GM19395 (cell line): ENCODE measurements at regions not wholly inside any gene's neighbourhood (a gene's known extent, or its start where the extent isn't known, plus 50 kb on each side); places are given as distances from the start of the nearest gene placed in this dataset.

ENCODE experiments used
- ATAC-seq: cut with Tn5 transposase; IDR thresholded peaks from one replicate; pipeline ENCODE4 v1.9.1; 2021; ENCODE audit warnings: mild to moderate bottlenecking, moderate library complexity; ENCODE audit not compliant: unreplicated experiment

- no peak for ATAC-seq
Measured at GRCh38 chr3:170734043-170734734, 135.8 kb downstream of the RPL22L1 start.

GRCh38 chr3:170732660-170733245 lies 137.2 kb downstream of the RPL22L1 start:
- ATAC-seq: no peak

- ATAC-seq: no peak
Measured at GRCh38 chr3:170731281-170731680, 138.7 kb downstream of the RPL22L1 start.

- ATAC-seq: no peak
Measured at GRCh38 chr3:170730071-170730812, 139.8 kb downstream of the RPL22L1 start.

GRCh38 chr3:170728181-170728580 lies 141.8 kb downstream of the RPL22L1 start:
- no peak for ATAC-seq

- ATAC-seq: no peak
Measured at GRCh38 chr3:170727754-170728153, 141.9 kb upstream of the SLC7A14 start.

- ATAC-seq: no peak
Measured at GRCh38 chr3:170726976-170727661, 141.2 kb upstream of the SLC7A14 start.

- no peak for ATAC-seq
Measured at GRCh38 chr3:170725285-170725731, 139.4 kb upstream of the SLC7A14 start.

- no peak for ATAC-seq
Measured at GRCh38 chr3:170724599-170725280, 138.9 kb upstream of the SLC7A14 start.

GRCh38 chr3:170723241-170723640 lies 137.4 kb upstream of the SLC7A14 start:
- ATAC-seq: no peak

GRCh38 chr3:170721563-170721962 lies 135.7 kb upstream of the SLC7A14 start:
- no peak for ATAC-seq

GRCh38 chr3:170719300-170719699 lies 133.4 kb upstream of the SLC7A14 start:
- ATAC-seq: no peak

GRCh38 chr3:170718848-170719247 lies 133.0 kb upstream of the SLC7A14 start:
- no peak for ATAC-seq

- no peak for ATAC-seq
Measured at GRCh38 chr3:170717410-170718402, 131.8 kb upstream of the SLC7A14 start.

GRCh38 chr3:170716172-170716805 lies 130.4 kb upstream of the SLC7A14 start:
- no peak for ATAC-seq

GRCh38 chr3:170714562-170715535 lies 129.0 kb upstream of the SLC7A14 start:
- no peak for ATAC-seq

- ATAC-seq: no peak
Measured at GRCh38 chr3:170714122-170714521, 128.2 kb upstream of the SLC7A14 start.

GRCh38 chr3:170713653-170714052 lies 127.8 kb upstream of the SLC7A14 start:
- no peak for ATAC-seq
